HUES6 (cell line): ENCODE measurements at regions not wholly inside any gene's neighbourhood (a gene's known extent, or its start where the extent isn't known, plus 50 kb on each side); places are given as distances from the start of the nearest gene placed in this dataset.
A peak's percentile ranks its signal among the peaks of the same experiment; 100 is the strongest.

Source experiments
- H3K27ac ChIP-seq: 2 replicates; pipeline ENCODE4 v1.7.0; 2013; ENCODE audit warnings: low read depth, mild to moderate bottlenecking, low read length, inconsistent platforms
- H3K27me3 ChIP-seq: 2 replicates; pipeline ENCODE4 v1.6.1; 2013; ENCODE audit warnings: low read length; ENCODE audit not compliant: control insufficient read depth, insufficient read depth
- H3K36me3 ChIP-seq: 2 replicates; pipeline ENCODE4 v1.6.1; 2013; ENCODE audit warnings: low read length; ENCODE audit not compliant: control insufficient read depth, insufficient read depth
- H3K4me1 ChIP-seq: 2 replicates; pipeline ENCODE4 v1.6.1; 2013; ENCODE audit warnings: low read length; ENCODE audit not compliant: control insufficient read depth, insufficient read depth
- H3K4me3 ChIP-seq: 2 replicates; pipeline ENCODE4 v1.5.1; 2013; ENCODE audit warnings: low read depth, low read length
- H3K9ac ChIP-seq: one replicate; pipeline ENCODE4 v1.6.1; 2013; ENCODE audit warnings: mild to moderate bottlenecking, low read length
- H3K9me3 ChIP-seq: 2 replicates; pipeline ENCODE4 v1.6.1; 2013; ENCODE audit warnings: low read depth, low read length; ENCODE audit not compliant: control insufficient read depth, insufficient read depth

DNA sequence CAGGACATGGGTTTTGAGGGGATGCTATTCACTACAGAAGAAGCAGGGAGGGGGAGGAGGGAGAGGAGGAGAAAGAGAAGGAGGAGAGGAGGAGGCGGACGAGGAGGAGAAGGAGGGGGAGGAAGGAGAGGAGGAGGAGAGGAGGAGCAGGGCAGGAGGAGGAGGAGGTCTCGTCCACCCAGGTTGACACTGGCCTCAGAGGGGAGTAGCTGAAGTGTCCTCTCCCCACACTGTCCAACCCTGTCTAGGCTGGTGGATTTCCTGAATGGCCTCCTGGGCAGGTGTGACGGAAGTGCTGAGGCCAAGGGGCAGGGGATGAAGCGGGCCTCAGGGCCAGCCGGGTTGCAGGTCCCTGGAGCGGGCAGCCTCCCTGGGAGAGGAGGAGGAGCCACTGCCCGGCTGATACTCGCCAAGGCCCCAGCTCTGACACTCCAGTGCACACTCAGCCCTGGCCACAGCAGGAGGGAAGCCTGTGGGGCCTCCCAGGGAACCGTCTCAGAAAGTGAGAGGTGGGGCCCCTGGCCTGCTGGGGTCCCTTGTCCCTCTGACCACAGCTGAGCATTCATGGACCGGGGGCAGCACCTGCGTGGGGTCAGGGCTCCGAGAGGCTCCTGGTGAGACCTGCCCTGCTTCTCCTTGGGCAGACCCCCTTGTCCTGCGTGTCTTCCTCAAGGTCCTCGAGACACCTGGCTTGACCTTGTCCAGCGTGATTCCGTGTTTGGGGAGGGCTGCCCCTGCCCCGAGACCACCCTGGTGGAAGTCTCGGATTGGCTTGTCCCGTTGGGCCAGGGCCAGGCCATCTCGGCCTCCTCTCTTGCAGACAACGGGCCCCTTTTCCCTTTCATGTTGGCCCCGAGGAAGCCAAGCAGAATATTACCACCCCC is 200.6 kb upstream of the CIBAR2 start:
- Histone ChIP-seq H3K4me1 (peaks cover 68% of the 10 kb centered on the region), H3K27ac (no peak overlapping the region), H3K9ac (peak overlapping the region; percentile 14), H3K9me3 (no peaks in the 10 kb centered on the region), H3K36me3 (no peaks in the 10 kb centered on the region), H3K27me3 (no peaks in the 10 kb centered on the region), H3K4me3 (no peak overlapping the region)

DNA sequence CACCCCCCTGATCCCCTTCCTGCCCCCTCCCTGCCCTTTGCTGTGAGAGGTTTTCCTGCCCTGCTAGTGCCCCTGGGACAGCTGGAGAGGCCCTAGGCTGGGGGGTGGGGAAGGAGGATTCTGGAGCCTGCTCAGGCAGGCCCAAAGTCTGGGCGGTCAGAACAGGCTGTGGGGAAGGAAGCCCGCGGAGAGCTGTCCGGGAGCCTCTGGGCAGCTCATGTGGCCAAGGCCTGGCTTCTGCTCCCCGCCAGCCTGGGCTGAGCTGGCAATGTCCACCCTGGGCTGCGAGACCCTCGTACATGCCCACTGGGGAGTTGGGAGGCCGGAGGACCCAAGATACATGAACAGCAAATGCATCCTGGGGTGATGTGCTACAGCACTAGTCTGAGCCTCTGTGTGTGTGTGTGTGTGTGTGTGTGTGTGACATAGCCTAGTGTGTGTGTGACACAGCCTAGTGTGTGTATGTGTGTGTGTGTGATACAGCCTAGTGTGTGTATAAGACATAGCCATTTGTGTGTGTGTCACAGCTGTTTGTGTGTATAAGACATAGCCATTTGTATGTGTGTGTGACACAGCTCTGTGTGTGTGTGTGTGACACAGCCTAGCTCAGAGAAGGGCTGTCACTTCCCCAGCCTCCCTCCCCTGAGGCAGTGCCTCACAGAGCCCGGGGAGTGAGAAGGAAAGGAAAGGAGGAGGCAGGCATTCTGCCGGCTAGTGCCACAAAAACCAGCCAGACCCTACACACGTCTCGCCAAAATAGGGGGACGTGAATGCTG is 201.4 kb upstream of the CIBAR2 start:
- Histone ChIP-seq H3K4me1 (peaks cover 65% of the 10 kb centered on the region), H3K36me3 (no peaks in the 10 kb centered on the region), H3K27me3 (no peaks in the 10 kb centered on the region), H3K27ac (no peak overlapping the region), H3K4me3 (no peak overlapping the region), H3K9ac (no peak overlapping the region), H3K9me3 (no peaks in the 10 kb centered on the region)

- no peaks in the 10 kb centered on the region for H3K36me3 ChIP-seq
- peaks cover 60% of the 10 kb centered on the region for H3K4me1 ChIP-seq
- no peak overlapping the region for H3K27ac ChIP-seq
- H3K9me3 ChIP-seq: no peaks in the 10 kb centered on the region
- no peak overlapping the region for H3K9ac ChIP-seq
- no peaks in the 10 kb centered on the region for H3K27me3 ChIP-seq
- H3K4me3 ChIP-seq: no peak overlapping the region
Observed at GRCh38 chr16:85314512-85314971, 202.3 kb upstream of the CIBAR2 start.

DNA sequence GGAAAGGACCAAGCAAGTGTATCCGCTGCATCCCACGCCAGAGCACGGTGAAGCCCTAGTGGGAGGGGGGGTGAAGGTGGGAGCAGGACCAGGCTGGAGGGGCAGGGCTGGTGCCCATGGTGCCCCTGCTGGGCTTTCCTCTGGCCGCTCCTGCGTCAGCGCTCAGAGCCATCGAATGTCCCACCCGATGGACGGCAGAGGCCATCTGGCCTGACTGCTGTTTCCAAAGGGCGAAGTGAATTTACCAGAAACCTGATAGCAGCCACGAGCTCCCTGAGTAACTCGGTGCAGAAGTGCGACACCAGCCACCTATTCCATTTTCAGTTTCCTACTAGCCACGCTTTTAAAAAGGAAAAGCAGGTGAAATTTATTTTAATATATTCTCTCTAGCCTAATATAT is 203.6 kb upstream of the CIBAR2 start:
- peaks cover 51% of the 10 kb centered on the region for H3K4me1 ChIP-seq
- no peaks in the 10 kb centered on the region for H3K9me3 ChIP-seq
- H3K4me3 ChIP-seq: no peak overlapping the region
- no peaks in the 10 kb centered on the region for H3K27me3 ChIP-seq
- no peaks in the 10 kb centered on the region for H3K36me3 ChIP-seq
- H3K27ac ChIP-seq: no peak overlapping the region
- H3K9ac ChIP-seq: no peak overlapping the region

GRCh38 chr16:85316321-85316919 is 204.1 kb upstream of the CIBAR2 start:
- Histone ChIP-seq H3K4me1 (peaks cover 45% of the 10 kb centered on the region), H3K27ac (no peak overlapping the region), H3K9ac (no peak overlapping the region), H3K36me3 (no peaks in the 10 kb centered on the region), H3K4me3 (no peak overlapping the region), H3K27me3 (no peaks in the 10 kb centered on the region), H3K9me3 (no peaks in the 10 kb centered on the region)

GRCh38 chr16:85316944-85317343 is 204.7 kb upstream of the CIBAR2 start:
- no peak overlapping the region for H3K9ac ChIP-seq
- H3K36me3 ChIP-seq: no peaks in the 10 kb centered on the region
- H3K4me1 ChIP-seq: peaks cover 44% of the 10 kb centered on the region
- H3K9me3 ChIP-seq: no peaks in the 10 kb centered on the region
- H3K4me3 ChIP-seq: no peak overlapping the region
- H3K27me3 ChIP-seq: no peaks in the 10 kb centered on the region
- H3K27ac ChIP-seq: no peak overlapping the region

DNA sequence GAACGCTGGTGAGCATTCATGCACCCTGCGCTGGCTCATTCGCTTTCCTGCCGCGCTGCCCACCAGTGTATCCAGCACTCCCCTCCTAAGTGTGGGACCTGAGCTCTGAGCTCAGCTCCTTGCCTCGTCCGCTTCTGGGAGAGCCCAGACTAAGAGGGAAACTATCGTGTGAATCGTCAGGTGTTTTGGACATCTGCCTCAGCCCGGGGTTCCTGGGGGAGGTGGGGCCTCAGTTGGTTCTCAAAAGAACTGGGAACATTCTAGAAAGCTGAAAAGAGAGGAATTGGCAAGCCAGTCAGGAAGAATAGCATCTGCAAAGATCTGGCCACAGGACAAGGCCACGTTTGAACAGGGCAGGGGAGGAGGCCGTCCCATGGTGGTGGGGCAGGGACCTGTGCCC is 205.4 kb upstream of the CIBAR2 start:
- no peaks in the 10 kb centered on the region for H3K27me3 ChIP-seq

DNA sequence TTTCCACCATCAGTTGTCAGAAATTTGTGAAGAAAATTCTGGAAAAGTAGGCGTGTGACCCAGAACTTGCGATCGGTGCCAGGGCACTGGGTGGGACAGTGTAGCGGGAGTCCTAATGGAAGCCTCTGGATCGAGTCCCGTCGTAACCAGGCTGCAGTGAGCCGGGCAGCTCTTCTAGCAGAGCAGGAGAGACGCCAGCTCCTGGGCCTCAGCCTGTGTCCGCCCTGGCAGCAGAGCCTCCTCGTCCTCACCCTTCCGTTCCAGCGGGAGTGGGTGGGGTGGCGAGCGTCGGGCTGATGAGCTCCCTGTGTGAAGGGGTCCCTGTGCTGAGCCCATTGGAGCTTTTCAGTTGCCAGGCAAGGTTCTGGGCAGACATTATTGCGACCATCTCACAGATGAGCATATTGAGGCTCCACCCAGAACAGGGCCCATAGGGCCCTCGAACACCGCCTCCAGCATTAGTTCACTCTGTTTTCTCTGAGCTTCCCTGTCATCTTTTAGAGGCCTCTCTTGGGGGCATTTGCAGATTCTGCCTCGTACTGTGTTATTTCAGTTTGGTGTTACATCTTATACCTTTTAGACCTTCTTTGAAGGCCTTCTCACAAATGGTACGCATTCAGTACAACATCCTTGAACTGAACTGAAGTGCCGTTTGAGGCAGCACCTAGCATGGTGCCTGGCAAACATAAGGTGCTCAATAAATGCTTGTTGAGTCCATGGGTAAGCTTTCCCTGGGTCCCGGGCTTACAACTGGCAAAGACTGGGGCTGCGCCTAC is 207.1 kb upstream of the CIBAR2 start:
- Histone ChIP-seq H3K4me1 (peaks cover 22% of the 10 kb centered on the region; the same call in 1 of the 2 replicates), H3K9me3 (no peaks in the 10 kb centered on the region), H3K27me3 (no peaks in the 10 kb centered on the region), H3K36me3 (no peaks in the 10 kb centered on the region), H3K27ac (no peak overlapping the region), H3K9ac (no peak overlapping the region), H3K4me3 (no peak overlapping the region)

More for the DNA sequence above, 205.4 kb upstream of the CIBAR2 start:
- Histone ChIP-seq H3K9ac (no peak overlapping the region), H3K4me1 (peaks cover 37% of the 10 kb centered on the region), H3K36me3 (no peaks in the 10 kb centered on the region), H3K27ac (no peak overlapping the region), H3K4me3 (no peak overlapping the region), H3K9me3 (no peaks in the 10 kb centered on the region)

- Histone ChIP-seq H3K4me3 (no peak overlapping the region), H3K4me1 (peaks cover 19% of the 10 kb centered on the region; the same call in 1 of the 2 replicates), H3K36me3 (no peaks in the 10 kb centered on the region), H3K27me3 (no peaks in the 10 kb centered on the region), H3K27ac (no peak overlapping the region), H3K9me3 (no peaks in the 10 kb centered on the region), H3K9ac (no peak overlapping the region)
Observed at GRCh38 chr16:85319984-85320440, 207.7 kb upstream of the CIBAR2 start.

GRCh38 chr16:85320677-85321385 is 208.6 kb upstream of the CIBAR2 start:
- Histone ChIP-seq H3K9me3 (no peaks in the 10 kb centered on the region), H3K36me3 (no peaks in the 10 kb centered on the region), H3K9ac (no peak overlapping the region), H3K27ac (no peak overlapping the region), H3K4me3 (no peak overlapping the region), H3K4me1 (peaks cover 17% of the 10 kb centered on the region; the same call in 1 of the 2 replicates), H3K27me3 (no peaks in the 10 kb centered on the region)
